Dendritic cell treated with granulocyte-macrophage colony-stimulating factor and Interleukin-4, amounts not matched to agents 40 ng/mL and 50 ng/mL, for 4 days (primary cell): ENCODE measurements at regions not wholly inside any gene's neighbourhood (a gene's known extent, or its start where the extent isn't known, plus 50 kb on each side); places are given as distances from the start of the nearest gene placed in this dataset.

Experiments
- H3K27ac Mint-ChIP-seq: one replicate; pipeline ENCODE4 v1.8.0; 2022; ENCODE audit warnings: mild to moderate bottlenecking, mixed read lengths
- H3K27me3 Mint-ChIP-seq: one replicate; pipeline ENCODE4 v1.8.0; 2022; ENCODE audit warnings: mild to moderate bottlenecking, mixed read lengths
- H3K36me3 Mint-ChIP-seq: one replicate; pipeline ENCODE4 v1.8.0; 2022; ENCODE audit warnings: low read depth, mixed read lengths
- H3K4me1 Mint-ChIP-seq: one replicate; pipeline ENCODE4 v1.8.0; 2022; ENCODE audit warnings: low read depth, mixed read lengths
- H3K4me3 Mint-ChIP-seq: one replicate; pipeline ENCODE4 v1.8.0; 2022; ENCODE audit warnings: mild to moderate bottlenecking, moderate library complexity, mixed read lengths
- H3K9me3 Mint-ChIP-seq: one replicate; pipeline ENCODE4 v1.8.0; 2022; ENCODE audit warnings: mixed read lengths
- intact Hi-C: fragments of 100-400 bp; cut with micrococcal nuclease; formaldehyde crosslinking; loops from one replicate; pipeline ENCODE4 v1.15.0; 2022

DNA sequence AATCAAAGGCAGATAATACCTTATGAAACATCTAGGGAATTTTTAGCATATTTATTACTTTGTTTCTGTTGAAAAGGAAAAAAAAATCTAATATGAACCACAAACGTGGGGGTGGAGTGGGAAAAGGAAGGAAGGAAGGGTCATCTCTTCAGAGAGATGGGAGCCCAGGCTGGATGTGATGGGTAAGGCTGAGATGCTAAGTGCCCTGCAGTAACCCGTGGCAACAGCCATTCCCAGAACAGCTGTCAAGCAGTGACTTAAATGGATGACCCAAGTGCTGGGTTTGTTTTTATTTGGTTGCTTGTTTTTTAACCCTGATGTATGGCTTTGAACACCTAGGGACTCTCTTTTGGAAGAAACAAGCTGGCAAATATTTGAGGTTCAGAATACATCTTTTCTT, 50.7 kb upstream of the KLF7 start:
- H3K4me1 Mint-ChIP-seq: no peaks in the 10 kb centered on the region
- H3K27ac Mint-ChIP-seq: no peak overlapping the region
- no peak overlapping the region for H3K4me3 Mint-ChIP-seq
- H3K27me3 Mint-ChIP-seq: peaks cover 5% of the 10 kb centered on the region
- no peaks in the 10 kb centered on the region for H3K36me3 Mint-ChIP-seq
- no peaks in the 10 kb centered on the region for H3K9me3 Mint-ChIP-seq
- intact Hi-C loops: no loop called here

DNA sequence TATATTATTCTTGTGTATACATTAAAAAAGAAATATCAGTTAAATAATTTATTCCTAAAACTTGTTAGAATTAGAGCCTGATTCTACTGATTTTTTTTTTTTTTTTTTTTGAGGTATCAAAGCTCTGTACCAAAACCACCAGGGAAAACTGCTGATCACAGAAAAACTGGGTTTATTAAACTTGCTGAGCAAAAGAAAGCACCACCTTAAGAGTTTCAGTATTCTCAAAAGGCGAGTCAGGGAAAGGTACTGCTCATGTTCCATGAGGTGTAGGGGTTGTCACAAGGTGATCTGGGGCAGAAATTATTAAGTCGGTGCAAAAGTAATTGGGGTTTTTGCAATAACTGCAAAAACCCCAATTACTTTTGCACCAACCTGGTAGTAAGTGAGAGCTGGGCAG, 51.7 kb upstream of the KLF7 start:
- Mint-ChIP-seq H3K27me3 (peaks cover 5% of the 10 kb centered on the region), H3K36me3 (no peaks in the 10 kb centered on the region), H3K4me3 (no peak overlapping the region), H3K27ac (no peak overlapping the region), H3K4me1 (peaks cover 7% of the 10 kb centered on the region), H3K9me3 (no peaks in the 10 kb centered on the region)
- intact Hi-C loops: no loop called here

DNA sequence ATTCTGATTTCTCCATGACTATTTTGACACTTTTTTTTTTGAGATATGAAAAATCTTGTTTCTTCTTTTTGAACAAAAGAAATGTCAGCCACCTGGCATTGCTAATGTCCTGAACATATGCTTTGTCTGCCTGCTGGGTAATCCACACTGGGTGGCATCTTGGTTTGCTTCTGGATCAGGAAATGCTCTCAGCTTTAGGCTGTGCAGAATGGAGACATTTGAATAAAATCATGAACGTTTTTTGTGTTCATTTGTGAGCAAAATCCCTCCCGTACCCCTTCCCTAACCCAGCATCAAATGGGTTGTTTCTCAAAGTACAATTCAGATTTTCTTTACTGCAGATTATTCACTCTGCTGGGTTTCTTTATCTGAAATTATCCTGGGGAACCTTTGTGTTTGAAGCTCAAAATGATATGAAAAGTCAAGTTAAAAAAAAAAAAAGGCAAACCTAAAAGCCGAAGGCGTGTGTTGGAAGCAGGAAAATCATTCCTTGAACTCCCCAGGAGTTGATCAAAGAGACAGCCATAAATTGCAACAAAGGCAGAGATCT, 53.4 kb upstream of the KLF7 start:
- no peaks in the 10 kb centered on the region for H3K9me3 Mint-ChIP-seq
- no peaks in the 10 kb centered on the region for H3K36me3 Mint-ChIP-seq
- H3K4me1 Mint-ChIP-seq: peaks cover 22% of the 10 kb centered on the region
- H3K4me3 Mint-ChIP-seq: no peak overlapping the region
- H3K27me3 Mint-ChIP-seq: peaks cover 5% of the 10 kb centered on the region
- intact Hi-C loops: no loop called here
- no peak overlapping the region for H3K27ac Mint-ChIP-seq

DNA sequence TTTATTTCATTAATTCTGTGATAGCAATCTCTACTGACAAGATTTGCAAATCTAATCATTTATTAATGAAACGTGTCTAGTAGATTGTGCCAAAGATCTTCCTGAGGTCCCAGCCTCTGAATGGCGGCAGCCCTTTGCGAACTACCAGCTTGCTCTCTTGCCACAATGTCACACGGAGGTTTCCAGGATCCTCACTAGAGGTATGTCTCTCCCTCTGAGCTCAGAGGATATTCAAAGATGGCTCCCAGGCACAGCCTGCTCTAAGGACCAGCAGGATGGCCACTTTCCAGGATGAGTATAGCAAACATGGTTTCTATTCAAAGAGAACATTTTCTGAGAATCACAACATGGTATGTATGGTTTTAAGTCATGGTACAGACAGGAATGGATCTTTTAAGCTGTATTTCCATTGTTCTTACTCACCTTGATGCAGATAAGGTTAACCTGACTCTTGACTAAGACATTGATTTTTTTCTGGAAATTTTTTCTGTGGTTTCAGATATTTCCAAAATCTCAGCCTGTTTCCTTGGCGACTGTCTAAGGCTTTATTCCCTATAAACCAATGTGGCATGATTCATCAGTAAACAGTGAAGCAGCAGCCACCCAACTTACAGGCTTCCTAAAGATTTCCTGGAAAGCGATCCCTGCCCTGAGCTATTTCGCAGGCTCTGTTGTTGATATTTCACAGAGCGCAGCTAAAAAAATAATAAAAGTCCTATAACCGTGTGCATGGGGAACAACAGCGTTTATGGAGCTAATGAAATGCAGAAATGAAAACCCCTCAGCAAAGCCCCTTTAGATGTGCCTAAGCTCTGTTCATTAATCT, 54.1 kb upstream of the KLF7 start:
- no peaks in the 10 kb centered on the region for H3K9me3 Mint-ChIP-seq
- intact Hi-C loops: loop anchor here (10.0 kb wide), 1 partner anchor 55 kb away; the partner anchor contains the start of gene KLF7
- no peak overlapping the region for H3K27ac Mint-ChIP-seq
- H3K36me3 Mint-ChIP-seq: no peaks in the 10 kb centered on the region
- H3K27me3 Mint-ChIP-seq: peaks cover 5% of the 10 kb centered on the region
- peaks cover 30% of the 10 kb centered on the region for H3K4me1 Mint-ChIP-seq
- H3K4me3 Mint-ChIP-seq: no peak overlapping the region

DNA sequence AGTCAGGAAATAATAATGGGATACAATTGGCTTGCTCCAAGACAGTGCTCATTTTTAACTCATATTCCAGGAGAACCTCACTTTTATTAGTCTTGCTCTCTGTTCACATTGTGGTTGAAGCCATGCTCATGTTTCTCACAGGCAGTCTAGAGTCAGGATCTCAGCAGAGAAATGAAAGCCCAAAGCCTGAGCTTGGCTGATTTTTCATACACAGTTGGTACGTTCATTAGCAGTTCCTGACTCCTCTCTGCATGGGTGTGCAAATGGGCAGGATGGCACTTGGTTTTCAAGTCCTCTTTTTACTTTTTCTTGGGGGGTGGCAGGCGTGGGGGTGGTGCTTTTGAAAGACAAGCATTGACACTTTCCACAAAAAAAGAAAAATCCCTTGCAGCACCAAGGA, 56.0 kb upstream of the KLF7 start:
- Mint-ChIP-seq H3K4me1 (peaks cover 32% of the 10 kb centered on the region), H3K27ac (no peak overlapping the region)
- intact Hi-C loops: loop anchor here (10.0 kb wide), 1 partner anchor 57 kb away; the partner anchor contains the start of gene KLF7

DNA sequence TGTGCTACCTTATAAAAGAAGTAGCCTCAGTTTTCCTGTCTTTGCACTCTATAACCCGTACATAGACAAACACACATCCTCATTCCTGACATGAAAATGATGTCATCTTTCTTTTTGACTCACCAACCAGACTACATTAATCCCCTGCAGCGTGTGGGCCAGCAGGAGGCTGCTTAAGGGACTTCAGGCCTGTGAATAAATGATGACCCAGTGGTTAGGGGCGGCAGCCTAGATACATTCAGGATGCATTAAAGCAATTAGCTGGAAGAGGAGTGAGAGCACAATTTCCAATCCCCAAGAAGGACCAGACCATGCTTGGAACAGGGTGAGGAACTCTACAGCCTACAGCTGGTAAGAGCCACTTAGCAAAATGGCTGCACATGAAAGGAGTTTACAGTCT, 57.3 kb upstream of the KLF7 start:
- Mint-ChIP-seq H3K9me3 (no peaks in the 10 kb centered on the region), H3K27ac (no peak overlapping the region), H3K4me3 (no peak overlapping the region), H3K36me3 (no peaks in the 10 kb centered on the region), H3K4me1 (peaks cover 32% of the 10 kb centered on the region), H3K27me3 (peaks cover 5% of the 10 kb centered on the region)
- intact Hi-C loops: loop anchor here (10.0 kb wide), 1 partner anchor 58 kb away; the partner anchor contains the start of gene KLF7

More for the DNA sequence above, 56.0 kb upstream of the KLF7 start:
- Mint-ChIP-seq H3K36me3 (no peaks in the 10 kb centered on the region), H3K4me3 (no peak overlapping the region), H3K9me3 (no peaks in the 10 kb centered on the region), H3K27me3 (peaks cover 5% of the 10 kb centered on the region)

DNA sequence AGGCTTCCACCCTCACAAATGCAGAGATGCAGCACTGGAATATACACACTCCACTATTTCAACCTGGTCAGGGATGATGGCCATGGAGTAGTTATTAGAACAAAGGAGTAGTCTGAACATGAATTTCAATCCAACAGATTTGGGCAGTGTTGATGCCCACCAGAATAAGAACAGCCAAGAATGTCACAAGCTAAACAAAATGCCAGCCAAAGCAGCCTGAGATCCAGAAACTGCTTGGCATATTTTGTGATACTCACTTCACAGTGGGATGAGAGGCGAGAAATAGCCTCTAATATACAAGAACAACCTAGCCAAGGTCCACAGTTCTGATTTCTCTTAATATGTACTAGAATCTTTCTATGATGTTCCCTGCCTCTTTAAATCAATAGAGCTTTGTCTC, 58.6 kb upstream of the KLF7 start:
- no peaks in the 10 kb centered on the region for H3K36me3 Mint-ChIP-seq
- no peak overlapping the region for H3K27ac Mint-ChIP-seq
- intact Hi-C loops: loop anchor here (10.0 kb wide), 1 partner anchor 60 kb away; the partner anchor contains the start of gene KLF7
- no peaks in the 10 kb centered on the region for H3K9me3 Mint-ChIP-seq
- no peak overlapping the region for H3K4me3 Mint-ChIP-seq
- peaks cover 5% of the 10 kb centered on the region for H3K27me3 Mint-ChIP-seq
- peaks cover 41% of the 10 kb centered on the region for H3K4me1 Mint-ChIP-seq

DNA sequence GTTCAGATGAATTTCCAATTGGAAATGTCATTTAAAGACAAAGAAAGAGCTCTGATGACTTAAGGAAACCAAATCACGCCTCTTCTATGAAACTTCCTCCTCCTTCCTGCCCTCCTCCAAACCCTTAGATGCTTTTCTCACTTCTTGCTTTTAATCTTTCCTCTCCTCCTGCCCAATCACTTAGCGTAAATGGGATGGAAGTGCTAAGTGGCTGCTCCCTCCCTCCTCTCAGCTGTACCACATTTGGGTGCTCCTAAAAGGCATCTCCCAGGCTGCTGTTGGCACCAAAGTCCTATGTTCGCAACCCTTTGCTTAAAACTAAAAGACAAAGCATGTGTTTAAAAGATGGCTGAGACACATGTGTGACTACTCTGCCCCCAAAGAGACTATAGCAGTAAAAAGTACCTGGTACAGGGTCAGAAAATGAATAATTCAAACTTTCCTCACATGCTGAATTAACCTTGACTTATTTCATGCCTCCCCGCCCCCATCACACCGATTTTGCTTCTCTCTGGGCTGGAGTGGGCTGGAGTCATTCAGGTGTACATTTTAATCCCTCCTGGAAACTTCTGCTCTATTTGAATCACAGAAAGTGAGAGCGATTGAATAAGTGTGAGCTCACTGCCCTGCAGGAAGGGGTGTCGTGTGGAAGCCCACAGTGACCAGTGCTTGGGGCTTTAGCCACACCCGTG, 59.2 kb upstream of the KLF7 start:
- intact Hi-C loops: loop anchor here (10.0 kb wide), 1 partner anchor 60 kb away; the partner anchor contains the start of gene KLF7

DNA sequence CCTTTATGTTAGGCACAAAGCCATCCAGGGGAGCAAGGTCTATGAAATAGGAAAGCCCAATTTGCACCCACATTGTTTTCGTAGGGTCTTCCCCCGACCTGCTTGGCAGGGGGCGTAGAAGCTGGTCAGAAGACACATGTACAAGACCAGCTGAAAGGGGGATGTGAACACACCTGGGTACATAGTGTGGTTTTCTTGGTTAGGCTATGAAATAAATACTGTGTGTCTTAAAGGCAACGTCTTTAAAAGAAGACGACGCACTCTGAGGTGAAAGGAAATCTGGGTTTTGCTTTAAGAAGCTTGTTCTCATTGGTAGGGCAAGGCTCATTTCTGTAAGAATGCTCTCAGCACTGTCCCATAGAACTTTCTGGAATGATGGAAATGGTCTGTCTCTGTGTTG, 60.0 kb upstream of the KLF7 start:
- Mint-ChIP-seq H3K27ac (no peak overlapping the region), H3K4me3 (no peak overlapping the region), H3K9me3 (no peaks in the 10 kb centered on the region), H3K4me1 (peaks cover 52% of the 10 kb centered on the region), H3K36me3 (no peaks in the 10 kb centered on the region), H3K27me3 (peaks cover 5% of the 10 kb centered on the region)
- intact Hi-C loops: loop anchor here (10.0 kb wide), 1 partner anchor 61 kb away; the partner anchor contains the start of gene KLF7

More for the DNA sequence above, 59.2 kb upstream of the KLF7 start:
- H3K27ac Mint-ChIP-seq: no peak overlapping the region
- H3K4me1 Mint-ChIP-seq: peaks cover 46% of the 10 kb centered on the region
- no peaks in the 10 kb centered on the region for H3K9me3 Mint-ChIP-seq
- H3K27me3 Mint-ChIP-seq: peaks cover 5% of the 10 kb centered on the region
- no peak overlapping the region for H3K4me3 Mint-ChIP-seq
- H3K36me3 Mint-ChIP-seq: no peaks in the 10 kb centered on the region

DNA sequence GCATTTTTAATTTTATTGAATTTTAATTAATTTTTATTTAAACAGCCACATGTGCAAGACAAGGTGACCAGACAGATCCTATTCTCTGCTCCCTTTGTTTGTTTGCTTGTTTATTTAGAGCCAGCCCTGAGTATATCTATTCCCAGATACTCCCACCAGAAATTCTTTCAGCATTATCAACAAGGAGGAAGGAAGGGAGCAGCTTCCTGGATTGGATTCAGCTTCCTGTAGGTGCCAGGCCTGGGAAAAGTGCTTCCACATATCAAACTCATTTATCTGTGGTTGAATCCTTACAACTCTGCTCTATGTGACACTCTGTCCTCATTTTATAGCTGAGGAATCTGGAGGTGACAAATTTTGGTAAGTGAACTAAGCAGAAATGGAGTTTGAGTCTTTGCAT, 60.5 kb upstream of the KLF7 start:
- Mint-ChIP-seq H3K4me1 (peaks cover 55% of the 10 kb centered on the region), H3K36me3 (no peaks in the 10 kb centered on the region), H3K4me3 (no peak overlapping the region), H3K9me3 (no peaks in the 10 kb centered on the region), H3K27me3 (peaks cover 4% of the 10 kb centered on the region), H3K27ac (no peak overlapping the region)
- intact Hi-C loops: loop anchor here (10.0 kb wide), 1 partner anchor 61 kb away; the partner anchor contains the start of gene KLF7

DNA sequence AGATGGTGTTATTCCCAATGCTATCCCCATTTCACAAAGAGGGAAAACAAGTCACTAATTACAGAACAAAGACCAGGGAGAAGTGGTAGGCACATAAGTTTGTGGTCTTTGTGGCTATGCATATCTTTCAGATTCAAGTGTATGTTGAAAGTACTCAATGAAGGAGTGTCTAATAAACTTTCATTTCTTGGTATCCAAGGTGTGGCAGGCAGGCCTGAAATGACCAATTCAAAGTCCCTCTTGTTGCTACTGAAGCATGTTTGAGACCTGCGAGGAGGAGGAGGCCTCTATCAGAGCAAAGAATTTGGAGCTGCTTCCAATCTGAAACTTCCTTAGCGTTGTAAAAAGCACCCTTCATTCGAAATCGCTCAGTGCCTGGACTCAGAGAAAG, 60.9 kb upstream of the KLF7 start:
- Mint-ChIP-seq H3K4me1 (peaks cover 60% of the 10 kb centered on the region), H3K36me3 (no peaks in the 10 kb centered on the region), H3K27ac (no peak overlapping the region), H3K4me3 (no peak overlapping the region), H3K27me3 (peaks cover 2% of the 10 kb centered on the region), H3K9me3 (no peaks in the 10 kb centered on the region)
- intact Hi-C loops: loop anchor here (10.0 kb wide), 1 partner anchor 62 kb away; the partner anchor contains the start of gene KLF7

DNA sequence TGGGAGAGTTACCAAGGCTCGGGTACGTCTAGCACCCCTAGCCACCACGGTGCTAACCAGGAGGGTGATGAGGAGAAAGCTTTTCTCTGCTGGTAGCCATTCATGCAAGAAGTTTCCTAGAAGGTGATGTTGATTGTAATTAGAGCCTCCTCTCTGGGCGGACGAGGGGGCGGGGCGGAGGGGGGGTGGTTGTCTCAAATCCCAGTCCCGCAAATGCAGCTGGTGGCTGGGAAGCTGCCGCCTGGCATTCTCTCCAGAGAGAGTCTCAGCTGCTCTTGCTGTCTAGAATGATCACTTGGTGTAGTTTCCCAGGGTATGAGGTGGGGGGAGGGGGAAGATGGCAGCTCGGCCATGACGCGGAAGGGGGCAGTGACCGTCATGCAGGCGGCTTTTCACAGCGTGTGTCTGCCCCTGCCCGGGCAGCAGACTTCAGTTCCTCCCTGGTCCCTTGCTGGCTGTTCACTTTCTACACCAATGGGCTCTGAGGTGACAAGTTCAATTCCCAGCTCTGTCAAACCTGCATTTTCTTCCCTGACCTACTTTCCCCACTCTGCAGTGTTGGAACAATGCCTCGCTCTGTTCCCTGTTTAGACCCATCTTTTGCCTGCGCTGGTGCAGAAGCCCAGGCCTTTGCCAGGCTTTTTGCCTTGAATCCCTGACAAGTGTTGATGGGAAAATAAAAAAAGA, 61.5 kb upstream of the KLF7 start:
- peaks cover 60% of the 10 kb centered on the region for H3K4me1 Mint-ChIP-seq
- H3K4me3 Mint-ChIP-seq: no peak overlapping the region
- no peaks in the 10 kb centered on the region for H3K36me3 Mint-ChIP-seq
- H3K9me3 Mint-ChIP-seq: no peaks in the 10 kb centered on the region
- intact Hi-C loops: loop anchor here (10.0 kb wide), 1 partner anchor 62 kb away; the partner anchor contains the start of gene KLF7
- peaks cover 2% of the 10 kb centered on the region for H3K27me3 Mint-ChIP-seq
- H3K27ac Mint-ChIP-seq: no peak overlapping the region

DNA sequence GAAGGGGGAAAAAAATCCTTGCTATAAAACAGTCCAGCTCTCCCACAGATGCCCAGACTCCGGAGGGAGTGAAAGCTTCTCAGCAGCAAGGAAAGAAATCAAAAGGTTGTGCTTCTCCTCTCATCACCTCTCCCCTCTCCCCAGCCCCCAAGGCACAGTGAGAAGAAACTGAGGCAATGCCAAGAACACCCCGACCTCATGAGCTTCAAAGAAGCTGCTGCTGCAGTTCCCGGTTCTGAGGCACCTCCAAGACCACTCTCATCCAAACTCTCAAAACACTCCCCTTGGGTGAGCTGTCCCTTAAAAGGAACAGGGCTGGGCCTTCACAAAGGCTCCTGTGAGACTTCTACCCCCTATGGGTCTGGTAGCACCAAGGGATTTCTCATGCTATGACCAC, 62.0 kb upstream of the KLF7 start:
- intact Hi-C loops: loop anchor here (10.0 kb wide), 1 partner anchor 63 kb away; the partner anchor contains the start of gene KLF7
- Mint-ChIP-seq H3K4me1 (peaks cover 54% of the 10 kb centered on the region), H3K36me3 (no peaks in the 10 kb centered on the region), H3K27me3 (peaks cover 2% of the 10 kb centered on the region), H3K27ac (no peak overlapping the region), H3K4me3 (no peak overlapping the region), H3K9me3 (no peaks in the 10 kb centered on the region)
